OCI-LY1 (cell line): ENCODE measurements at regions not wholly inside any gene's neighbourhood (a gene's known extent, or its start where the extent isn't known, plus 50 kb on each side); places are given as distances from the start of the nearest gene placed in this dataset.

Experiments
- H2AFZ ChIP-seq: fragments of 200-600 bp; sonication (generic), shearing (Covaris generic); 2 replicates; pipeline ENCODE4 v1.6.0; 2014; ENCODE audit warnings: antibody characterized with exemption, mild to moderate bottlenecking, low read length
- H3F3A ChIP-seq: fragments of 200-600 bp; sonication (generic), shearing (Covaris generic); 2 replicates; pipeline ENCODE4 v1.6.0; 2014; ENCODE audit warnings: mild to moderate bottlenecking, antibody characterized with exemption, low read length, moderate library complexity; ENCODE audit not compliant: insufficient read depth
- H3K27ac ChIP-seq: fragments of 200-600 bp; sonication (generic); 2 replicates; pipeline ENCODE4 v1.5.1; 2014; ENCODE audit warnings: low read length, mixed run types, mild to moderate bottlenecking, low read depth; ENCODE audit not compliant: poor library complexity, severe bottlenecking
- H3K27me3 ChIP-seq: fragments of 200-600 bp; sonication (generic); 2 replicates; pipeline ENCODE4 v1.6.0; 2014; ENCODE audit warnings: antibody characterized with exemption, mild to moderate bottlenecking, low read length, moderate library complexity; ENCODE audit not compliant: insufficient read depth
- H3K36me3 ChIP-seq: fragments of 200-600 bp; sonication (generic); 2 replicates; pipeline ENCODE4 v1.6.1; 2014; ENCODE audit warnings: mild to moderate bottlenecking, antibody characterized with exemption, low read length, moderate library complexity, mixed read lengths; ENCODE audit not compliant: insufficient read depth
- H3K4me1 ChIP-seq: fragments of 200-600 bp; sonication (generic); 2 replicates; pipeline ENCODE4 v1.5.1; 2014; ENCODE audit warnings: mild to moderate bottlenecking, low read length, moderate library complexity; ENCODE audit not compliant: insufficient read depth, severe bottlenecking
- H3K4me2 ChIP-seq: fragments of 200-600 bp; sonication (generic), shearing (Covaris generic); 2 replicates; pipeline ENCODE4 v1.6.1; 2014; ENCODE audit warnings: low read length
- H3K4me3 ChIP-seq: fragments of 200-600 bp; sonication (generic); 2 replicates; pipeline ENCODE4 v1.5.1; 2014; ENCODE audit warnings: low read length, low read depth, mild to moderate bottlenecking, mixed read lengths; ENCODE audit not compliant: poor library complexity, severe bottlenecking
- H3K79me2 ChIP-seq: fragments of 200-600 bp; shearing (Covaris generic); 2 replicates; pipeline ENCODE4 v1.6.1; 2016; ENCODE audit warnings: mixed run types, low read length, mixed read lengths; ENCODE audit not compliant: insufficient read depth
- H3K9ac ChIP-seq: fragments of 200-600 bp; sonication (generic), shearing (Covaris generic); 2 replicates; pipeline ENCODE4 v1.6.1; 2014; ENCODE audit warnings: mild to moderate bottlenecking, low read length, mixed read lengths
- H3K9me2 ChIP-seq: fragments of 200-600 bp; sonication (generic), shearing (Covaris generic); 2 replicates; pipeline ENCODE4 v1.6.1; 2014; ENCODE audit warnings: low read depth, mild to moderate bottlenecking, low read length, mixed read lengths
- H3K9me3 ChIP-seq: fragments of 200-600 bp; shearing (Covaris generic); 2 replicates; pipeline ENCODE4 v1.6.1; 2014; ENCODE audit warnings: low read length, mixed read lengths
- H4K20me1 ChIP-seq: fragments of 200-600 bp; sonication (generic), shearing (Covaris generic); 2 replicates; pipeline ENCODE4 v1.6.0; 2016; ENCODE audit warnings: mild to moderate bottlenecking, low read length; ENCODE audit not compliant: insufficient read depth
- EZH2 ChIP-seq: fragments of 200-600 bp; sonication (generic), shearing (Covaris generic); IDR thresholded peaks from 2 replicates; pipeline ENCODE4 v1.8.0; 2017; ENCODE audit warnings: borderline replicate concordance, mixed run types, mild to moderate bottlenecking, antibody characterized with exemption, low read length, moderate library complexity, mixed read lengths
- TF ChIP-seq, protein P1 (sequence below): fragments of 200-600 bp; sonication (generic), shearing (Covaris generic); IDR thresholded peaks from 2 replicates; pipeline ENCODE4 v1.5.1; 2017; ENCODE audit warnings: mild to moderate bottlenecking, antibody characterized with exemption, low read length, moderate library complexity, mixed read lengths

- Histone ChIP-seq H3K79me2 (no peaks in the 10 kb centered on the region), H3K9me3 (no peaks in the 10 kb centered on the region), H3K27ac (no peak overlapping the region), H3K4me2 (no peak overlapping the region), H3K36me3 (no peaks in the 10 kb centered on the region), H3K4me1 (no peaks in the 10 kb centered on the region), H3K9ac (no peak overlapping the region), H4K20me1 (no peaks in the 10 kb centered on the region), H3K4me3 (no peak overlapping the region), H3F3A (no peaks in the 10 kb centered on the region), H2AFZ (no peak overlapping the region), H3K27me3 (no peaks in the 10 kb centered on the region), H3K9me2 (no peaks in the 10 kb centered on the region)
- TF ChIP-seq, protein P1, sequence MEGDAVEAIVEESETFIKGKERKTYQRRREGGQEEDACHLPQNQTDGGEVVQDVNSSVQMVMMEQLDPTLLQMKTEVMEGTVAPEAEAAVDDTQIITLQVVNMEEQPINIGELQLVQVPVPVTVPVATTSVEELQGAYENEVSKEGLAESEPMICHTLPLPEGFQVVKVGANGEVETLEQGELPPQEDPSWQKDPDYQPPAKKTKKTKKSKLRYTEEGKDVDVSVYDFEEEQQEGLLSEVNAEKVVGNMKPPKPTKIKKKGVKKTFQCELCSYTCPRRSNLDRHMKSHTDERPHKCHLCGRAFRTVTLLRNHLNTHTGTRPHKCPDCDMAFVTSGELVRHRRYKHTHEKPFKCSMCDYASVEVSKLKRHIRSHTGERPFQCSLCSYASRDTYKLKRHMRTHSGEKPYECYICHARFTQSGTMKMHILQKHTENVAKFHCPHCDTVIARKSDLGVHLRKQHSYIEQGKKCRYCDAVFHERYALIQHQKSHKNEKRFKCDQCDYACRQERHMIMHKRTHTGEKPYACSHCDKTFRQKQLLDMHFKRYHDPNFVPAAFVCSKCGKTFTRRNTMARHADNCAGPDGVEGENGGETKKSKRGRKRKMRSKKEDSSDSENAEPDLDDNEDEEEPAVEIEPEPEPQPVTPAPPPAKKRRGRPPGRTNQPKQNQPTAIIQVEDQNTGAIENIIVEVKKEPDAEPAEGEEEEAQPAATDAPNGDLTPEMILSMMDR: no peak
- no peak for TF ChIP-seq EZH2
Measured at GRCh38 chr2:209029249-209029648, 394.6 kb upstream of the MAP2 start.

DNA sequence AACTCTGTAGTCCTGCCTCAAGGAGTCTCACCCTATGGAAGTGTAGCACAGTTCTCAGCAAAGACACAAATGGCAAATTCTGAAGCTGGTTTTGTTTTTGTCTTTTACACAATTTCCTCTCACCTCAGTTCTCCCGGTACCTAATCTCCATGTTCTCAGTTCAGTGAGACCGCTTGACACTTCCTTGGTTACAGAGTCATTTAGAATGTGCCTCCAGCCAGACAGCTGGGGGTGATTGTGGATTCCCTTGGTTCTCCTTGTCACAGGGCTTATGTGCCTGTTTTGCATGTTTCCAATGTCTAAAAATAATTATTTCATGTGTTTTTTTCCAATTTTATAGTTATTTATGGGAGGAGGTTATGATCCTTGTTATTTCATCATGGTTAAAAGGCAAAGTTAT, 379.5 kb upstream of the MAP2 start:
- no peak for TF ChIP-seq EZH2
- no peaks in the 10 kb centered on the region for H3K27me3 ChIP-seq
- H3K4me2 ChIP-seq: no peak overlapping the region
- no peaks in the 10 kb centered on the region for H3K9me2 ChIP-seq
- no peak overlapping the region for H3K27ac ChIP-seq
- no peaks in the 10 kb centered on the region for H3K4me1 ChIP-seq
- no peaks in the 10 kb centered on the region for H3K36me3 ChIP-seq
- no peaks in the 10 kb centered on the region for H4K20me1 ChIP-seq
- H3K79me2 ChIP-seq: no peaks in the 10 kb centered on the region
- H3K4me3 ChIP-seq: no peak overlapping the region
- no peaks in the 10 kb centered on the region for H3K9me3 ChIP-seq
- H2AFZ ChIP-seq: no peak overlapping the region
- H3F3A ChIP-seq: no peaks in the 10 kb centered on the region
- H3K9ac ChIP-seq: no peak overlapping the region

DNA sequence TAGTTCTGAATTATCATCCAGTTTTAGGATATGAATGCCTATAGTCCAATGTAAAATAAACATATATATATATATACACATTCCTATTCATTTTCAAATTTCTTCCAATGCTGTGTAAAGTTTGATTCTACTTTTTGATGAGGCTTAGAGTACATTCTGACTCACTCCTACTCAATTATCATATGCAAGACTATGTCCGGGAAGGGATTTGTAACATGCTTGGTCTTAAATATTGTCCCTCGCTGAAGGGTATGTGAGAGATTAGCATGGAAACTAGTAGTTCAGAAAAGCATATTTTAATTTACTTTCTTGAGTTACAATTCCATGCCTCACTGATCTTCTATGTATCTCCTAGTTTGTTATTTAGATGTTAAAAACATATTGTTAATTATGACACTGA, 377.7 kb upstream of the MAP2 start:
- Histone ChIP-seq H3K4me1 (no peaks in the 10 kb centered on the region), H4K20me1 (no peaks in the 10 kb centered on the region), H2AFZ (no peak overlapping the region), H3K36me3 (no peaks in the 10 kb centered on the region), H3K9ac (no peak overlapping the region), H3K4me3 (no peak overlapping the region), H3K9me3 (no peaks in the 10 kb centered on the region), H3K27me3 (no peaks in the 10 kb centered on the region), H3K4me2 (no peak overlapping the region), H3K79me2 (no peaks in the 10 kb centered on the region), H3K27ac (no peak overlapping the region), H3F3A (no peaks in the 10 kb centered on the region), H3K9me2 (no peaks in the 10 kb centered on the region)
- TF ChIP-seq, protein P1: no peak
- no peak for TF ChIP-seq EZH2

DNA sequence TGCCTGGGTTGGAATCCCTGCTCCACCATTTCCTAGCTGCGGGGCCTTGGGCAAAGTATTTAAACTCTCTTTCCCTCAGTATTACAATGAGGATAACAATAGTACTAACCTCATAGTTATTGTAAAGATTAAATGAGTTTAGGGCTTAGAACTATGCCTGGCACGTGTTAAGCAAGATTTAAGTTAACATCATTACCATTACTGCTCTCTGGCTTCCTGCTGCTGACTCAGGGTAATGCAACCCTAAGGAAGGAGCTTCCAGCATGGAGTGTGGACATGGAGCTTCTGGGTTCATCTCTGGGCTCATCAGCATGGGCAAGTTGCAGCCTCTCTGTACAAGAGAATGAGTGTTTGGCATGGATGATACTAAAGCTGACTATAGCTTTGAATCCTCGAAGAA, 374.2 kb upstream of the MAP2 start:
- H2AFZ ChIP-seq: no peak overlapping the region
- no peak overlapping the region for H3K4me3 ChIP-seq
- H3K9me2 ChIP-seq: no peaks in the 10 kb centered on the region
- H4K20me1 ChIP-seq: no peaks in the 10 kb centered on the region
- H3K27me3 ChIP-seq: no peaks in the 10 kb centered on the region
- H3K36me3 ChIP-seq: no peaks in the 10 kb centered on the region
- no peaks in the 10 kb centered on the region for H3F3A ChIP-seq
- H3K27ac ChIP-seq: no peak overlapping the region
- no peak for TF ChIP-seq EZH2
- TF ChIP-seq, protein P1: no peak
- H3K9ac ChIP-seq: no peak overlapping the region
- no peaks in the 10 kb centered on the region for H3K79me2 ChIP-seq
- H3K4me2 ChIP-seq: no peak overlapping the region
- H3K9me3 ChIP-seq: no peaks in the 10 kb centered on the region
- H3K4me1 ChIP-seq: no peaks in the 10 kb centered on the region
